Loucy (cell line): ENCODE measurements at regions not wholly inside any gene's neighbourhood (a gene's known extent, or its start where the extent isn't known, plus 50 kb on each side); places are given as distances from the start of the nearest gene placed in this dataset.

Source experiments
- H2AFZ ChIP-seq: fragments of 200-600 bp; sonication (generic); 2 replicates; pipeline ENCODE4 v1.6.0; 2016; ENCODE audit warnings: antibody characterized with exemption, mild to moderate bottlenecking, low read length, moderate library complexity
- H3F3A ChIP-seq: fragments of 200-600 bp; 2 replicates; pipeline ENCODE4 v1.6.0; 2016; ENCODE audit warnings: antibody characterized with exemption, low read depth, mild to moderate bottlenecking
- H3K27me3 ChIP-seq: fragments of 200-600 bp; sonication (generic); 2 replicates; pipeline ENCODE4 v1.6.1; 2014; ENCODE audit warnings: low read length, mild to moderate bottlenecking; ENCODE audit not compliant: insufficient read depth, poor library complexity, severe bottlenecking
- H3K36me3 ChIP-seq: fragments of 200-600 bp; sonication (generic); 2 replicates; pipeline ENCODE4 v1.6.1; 2016; ENCODE audit warnings: low read length; ENCODE audit not compliant: insufficient read depth
- H3K4me1 ChIP-seq: fragments of 200-600 bp; sonication (generic); 2 replicates; pipeline ENCODE4 v1.5.1; 2014; ENCODE audit warnings: low read length, mild to moderate bottlenecking; ENCODE audit not compliant: insufficient read depth, poor library complexity, severe bottlenecking
- H3K4me2 ChIP-seq: fragments of 200-600 bp; sonication (generic); 2 replicates; pipeline ENCODE4 v1.6.0; 2014; ENCODE audit warnings: antibody characterized with exemption, low read length, low read depth, mild to moderate bottlenecking; ENCODE audit not compliant: poor library complexity, severe bottlenecking
- H3K4me3 ChIP-seq: fragments of 200-600 bp; sonication (generic); 2 replicates; pipeline ENCODE4 v1.5.1; 2014; ENCODE audit warnings: low read length, mild to moderate bottlenecking, mixed read lengths; ENCODE audit not compliant: poor library complexity, severe bottlenecking
- H3K79me2 ChIP-seq: fragments of 200-600 bp; sonication (generic); 2 replicates; pipeline ENCODE4 v1.6.1; 2014; ENCODE audit warnings: low read length; ENCODE audit not compliant: insufficient read depth
- H3K9ac ChIP-seq: fragments of 200-600 bp; sonication (generic); 2 replicates; pipeline ENCODE4 v1.6.0; 2014; ENCODE audit warnings: mild to moderate bottlenecking, low read depth, low read length, moderate library complexity; ENCODE audit not compliant: poor library complexity, severe bottlenecking
- H3K9me2 ChIP-seq: fragments of 200-600 bp; sonication (generic); replicated peaks from 2 replicates; pipeline ENCODE4 v1.6.1; 2016; ENCODE audit warnings: low read depth, low read length, mixed read lengths
- H3K9me3 ChIP-seq: fragments of 200-600 bp; sonication (generic); 2 replicates; pipeline ENCODE4 v1.6.1; 2014; ENCODE audit warnings: mild to moderate bottlenecking, antibody characterized with exemption, low read length, low read depth; ENCODE audit not compliant: insufficient read depth
- H4K20me1 ChIP-seq: fragments of 200-600 bp; sonication (generic); 2 replicates; pipeline ENCODE4 v1.6.0; 2014; ENCODE audit warnings: antibody characterized with exemption, low read length, mild to moderate bottlenecking; ENCODE audit not compliant: insufficient read depth, poor library complexity, severe bottlenecking
- EZH2phosphoT487 ChIP-seq: fragments of 200-600 bp; IDR thresholded peaks from 2 replicates; pipeline ENCODE4 v1.6.1; 2018; ENCODE audit warnings: antibody characterized with exemption, mild to moderate bottlenecking, moderate library complexity, borderline replicate concordance
- TF ChIP-seq, protein P1 (sequence below): fragments of 200-600 bp; sonication (generic); conservative IDR thresholded peaks from 2 replicates; pipeline ENCODE4 v1.5.1; 2014; ENCODE audit warnings: mild to moderate bottlenecking, antibody characterized with exemption, low read length

DNA sequence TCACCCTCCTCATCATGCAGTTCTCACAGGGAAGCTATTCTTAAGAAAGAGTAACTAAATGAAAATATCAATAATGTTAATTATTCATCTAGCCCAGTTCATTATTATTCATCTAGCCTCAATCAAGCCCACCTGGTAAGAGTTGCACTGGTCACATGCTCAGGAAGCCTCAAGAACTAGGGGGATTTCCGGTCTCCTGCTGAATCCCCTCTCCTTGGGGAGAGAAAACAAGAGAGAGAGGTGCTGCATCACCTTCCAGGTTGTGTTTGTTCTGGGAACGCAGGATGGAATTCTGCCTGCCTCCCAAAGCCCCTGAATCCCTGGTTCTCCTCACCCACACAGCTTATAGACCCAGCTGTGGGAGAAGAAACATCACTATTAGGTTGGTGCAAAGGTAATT, 164.0 kb downstream of the PMP22 start:
- Histone ChIP-seq H4K20me1 (no peaks in the 10 kb centered on the region), H3K9ac (no peak overlapping the region), H3K36me3 (no peaks in the 10 kb centered on the region), H3F3A (no peaks in the 10 kb centered on the region), H3K4me2 (no peak overlapping the region), H2AFZ (no peak overlapping the region), H3K79me2 (no peaks in the 10 kb centered on the region), H3K4me3 (no peak overlapping the region), H3K9me3 (no peaks in the 10 kb centered on the region), H3K27me3 (no peaks in the 10 kb centered on the region), H3K9me2 (no peaks in the 10 kb centered on the region), H3K4me1 (no peaks in the 10 kb centered on the region)
- TF ChIP-seq EZH2phosphoT487: no peak
- TF ChIP-seq, protein P1, sequence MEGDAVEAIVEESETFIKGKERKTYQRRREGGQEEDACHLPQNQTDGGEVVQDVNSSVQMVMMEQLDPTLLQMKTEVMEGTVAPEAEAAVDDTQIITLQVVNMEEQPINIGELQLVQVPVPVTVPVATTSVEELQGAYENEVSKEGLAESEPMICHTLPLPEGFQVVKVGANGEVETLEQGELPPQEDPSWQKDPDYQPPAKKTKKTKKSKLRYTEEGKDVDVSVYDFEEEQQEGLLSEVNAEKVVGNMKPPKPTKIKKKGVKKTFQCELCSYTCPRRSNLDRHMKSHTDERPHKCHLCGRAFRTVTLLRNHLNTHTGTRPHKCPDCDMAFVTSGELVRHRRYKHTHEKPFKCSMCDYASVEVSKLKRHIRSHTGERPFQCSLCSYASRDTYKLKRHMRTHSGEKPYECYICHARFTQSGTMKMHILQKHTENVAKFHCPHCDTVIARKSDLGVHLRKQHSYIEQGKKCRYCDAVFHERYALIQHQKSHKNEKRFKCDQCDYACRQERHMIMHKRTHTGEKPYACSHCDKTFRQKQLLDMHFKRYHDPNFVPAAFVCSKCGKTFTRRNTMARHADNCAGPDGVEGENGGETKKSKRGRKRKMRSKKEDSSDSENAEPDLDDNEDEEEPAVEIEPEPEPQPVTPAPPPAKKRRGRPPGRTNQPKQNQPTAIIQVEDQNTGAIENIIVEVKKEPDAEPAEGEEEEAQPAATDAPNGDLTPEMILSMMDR: no peak

DNA sequence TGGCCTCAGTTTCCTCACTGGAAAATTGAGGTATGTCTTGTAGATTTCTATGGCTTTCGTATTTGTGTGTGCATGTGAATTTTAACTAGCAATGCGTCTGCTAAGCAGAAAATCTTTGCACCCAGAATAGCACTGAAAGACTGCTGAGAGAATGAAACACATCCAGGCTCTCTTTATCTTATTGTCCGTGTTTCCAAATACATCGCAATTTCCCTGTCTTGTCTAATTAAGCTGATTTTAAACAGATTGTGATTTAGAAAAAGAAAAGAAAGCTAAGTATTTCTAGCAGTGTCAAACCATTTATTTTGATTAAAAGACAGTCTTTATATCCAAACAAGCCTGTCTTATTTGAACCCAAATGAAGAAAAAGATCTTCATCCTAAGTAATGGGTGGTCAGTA, 168.6 kb downstream of the PMP22 start:
- Histone ChIP-seq H3K9ac (no peak overlapping the region), H4K20me1 (no peaks in the 10 kb centered on the region), H3K4me3 (no peak overlapping the region), H3K27me3 (no peaks in the 10 kb centered on the region), H3K4me2 (no peak overlapping the region), H3K9me2 (no peaks in the 10 kb centered on the region), H3K79me2 (no peaks in the 10 kb centered on the region), H3K9me3 (no peaks in the 10 kb centered on the region), H2AFZ (no peak overlapping the region), H3K4me1 (no peaks in the 10 kb centered on the region), H3F3A (no peaks in the 10 kb centered on the region), H3K36me3 (no peaks in the 10 kb centered on the region)
- TF ChIP-seq EZH2phosphoT487: no peak
- TF ChIP-seq, protein P1: no peak

DNA sequence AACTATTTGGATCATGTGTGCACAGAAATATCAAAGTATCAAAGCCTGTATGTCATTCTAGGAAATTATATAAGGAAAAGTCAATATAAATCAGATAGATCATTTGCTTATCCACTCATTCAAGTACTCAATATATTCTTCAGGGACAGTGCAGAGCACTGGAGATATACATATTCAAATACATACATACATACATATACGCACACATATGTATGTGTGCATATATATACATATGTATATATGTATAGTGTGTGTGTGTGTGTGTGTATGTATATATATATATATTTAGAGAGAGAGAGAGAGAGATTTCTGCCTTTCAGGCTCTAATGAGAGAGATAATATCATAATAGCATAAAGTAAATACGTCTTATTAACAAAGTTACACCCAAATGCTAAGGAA, 169.2 kb downstream of the PMP22 start:
- H3K79me2 ChIP-seq: no peaks in the 10 kb centered on the region

More for the DNA sequence above, 169.2 kb downstream of the PMP22 start:
- Histone ChIP-seq H3K4me1 (no peaks in the 10 kb centered on the region), H3K4me2 (no peak overlapping the region), H3K27me3 (no peaks in the 10 kb centered on the region), H3F3A (no peaks in the 10 kb centered on the region), H2AFZ (no peak overlapping the region), H3K9ac (no peak overlapping the region), H3K9me2 (no peaks in the 10 kb centered on the region), H3K4me3 (no peak overlapping the region), H3K36me3 (no peaks in the 10 kb centered on the region), H4K20me1 (no peaks in the 10 kb centered on the region), H3K9me3 (no peaks in the 10 kb centered on the region)
- TF ChIP-seq, protein P1: no peak
- TF ChIP-seq EZH2phosphoT487: no peak
